HEK293 (cell line): ENCODE measurements at regions not wholly inside any gene's neighbourhood (a gene's known extent, or its start where the extent isn't known, plus 50 kb on each side); places are given as distances from the start of the nearest gene placed in this dataset.
"Not testable (repeated sequence)": the region's sequence is repeated elsewhere in the genome, so short reads cannot be mapped to it uniquely, and the experiment has no call there.

Experiments
- CTCF ChIP-seq: fragments of 450-650 bp; formaldehyde crosslinking; IDR thresholded peaks from 2 replicates; pipeline ENCODE4 v1.5.1; 2016; ENCODE audit warnings: missing biosample characterization, missing genetic modification characterization
- MYNN ChIP-seq: fragments of 450-650 bp; formaldehyde crosslinking; IDR thresholded peaks from 2 replicates; pipeline ENCODE4 v1.5.1; 2016; ENCODE audit warnings: missing biosample characterization, missing genetic modification characterization, borderline replicate concordance
- PBX3 ChIP-seq: sonication (generic); formaldehyde crosslinking; IDR thresholded peaks from 2 replicates; pipeline ENCODE4 v1.8.1; 2022; ENCODE audit warnings: mild to moderate bottlenecking, moderate library complexity, missing genetic modification reagents
- REST ChIP-seq: fragments of 450-650 bp; formaldehyde crosslinking; IDR thresholded peaks from 2 replicates; pipeline ENCODE4 v1.5.1; 2016; ENCODE audit warnings: missing biosample characterization, missing genetic modification characterization
- ZNF148 ChIP-seq: fragments of 450-650 bp; formaldehyde crosslinking; IDR thresholded peaks from 2 replicates; pipeline ENCODE4 v1.5.0; 2017; ENCODE audit warnings: missing biosample characterization, missing genetic modification characterization, borderline replicate concordance
- ZNF2 ChIP-seq: fragments of 450-650 bp; formaldehyde crosslinking; IDR thresholded peaks from 2 replicates; pipeline ENCODE4 v1.5.1; 2016; ENCODE audit warnings: missing biosample characterization, missing genetic modification characterization
- ZNF221 ChIP-seq: fragments of 450-650 bp; formaldehyde crosslinking; IDR thresholded peaks from 2 replicates; pipeline ENCODE4 v1.5.1; 2017; ENCODE audit warnings: missing biosample characterization, missing genetic modification characterization, borderline replicate concordance
- ZNF266 ChIP-seq: fragments of 450-650 bp; formaldehyde crosslinking; IDR thresholded peaks from 2 replicates; pipeline ENCODE4 v1.5.1; 2016; ENCODE audit warnings: missing biosample characterization, missing genetic modification characterization, low read depth
- ZNF354C ChIP-seq: fragments of 450-650 bp; formaldehyde crosslinking; IDR thresholded peaks from 2 replicates; pipeline ENCODE4 v1.5.1; 2016; ENCODE audit warnings: missing biosample characterization, missing genetic modification characterization, low read depth, borderline replicate concordance
- ZNF513 ChIP-seq: fragments of 450-650 bp; IDR thresholded peaks from 2 replicates; pipeline ENCODE4 v1.5.1; 2018; ENCODE audit warnings: missing biosample characterization, missing genetic modification characterization
- ZXDB ChIP-seq: fragments of 450-650 bp; formaldehyde crosslinking; IDR thresholded peaks from 2 replicates; pipeline ENCODE4 v1.5.1; 2016; ENCODE audit warnings: missing biosample characterization, missing genetic modification characterization

GRCh38 chr12:33076401-33076800 lies 179.8 kb upstream of the PKP2 start:
- TF ChIP-seq CTCF; PBX3 (CRISPR knock-in tag); MYNN (tag by site-specific recombination); ZXDB (tag by site-specific recombination); ZNF148 (tag by site-specific recombination); ZNF266 (tag by site-specific recombination); ZNF513 (tag by site-specific recombination); REST (tag by site-specific recombination); ZNF354C (tag by site-specific recombination); ZNF221; ZNF2 (tag by site-specific recombination): not testable (repeated sequence)
